Erythroblast (primary cell): ENCODE measurements at regions not wholly inside any gene's neighbourhood (a gene's known extent, or its start where the extent isn't known, plus 50 kb on each side); places are given as distances from the start of the nearest gene placed in this dataset.

Experiments
- GATA1 ChIP-seq: IDR thresholded peaks from 2 replicates; pipeline ENCODE4 v1.6.1; 2011; ENCODE audit warnings: low read depth, mild to moderate bottlenecking, control low read depth, low read length, moderate library complexity
- POLR2A ChIP-seq: IDR thresholded peaks from 2 replicates; pipeline ENCODE4 v1.6.1; 2011; ENCODE audit warnings: mild to moderate bottlenecking, low read length

- TF ChIP-seq POLR2A (no peak), GATA1 (no peak)
Observed at GRCh38 chr12:124443931-124444712, 123.3 kb downstream of the NCOR2 start.
